HepG2 (cell line): ENCODE measurements at regions not wholly inside any gene's neighbourhood (a gene's known extent, or its start where the extent isn't known, plus 50 kb on each side); places are given as distances from the start of the nearest gene placed in this dataset.

ENCODE experiments used
- ATAC-seq: fragments of 200-7000 bp; cut with Tn5 transposase; 3 replicates; pipeline ENCODE4 v1.9.1; 2020; ENCODE audit warnings: mild to moderate bottlenecking, moderate library complexity
- BruUV-seq: library from RNA; stranded (reverse); fragments of 400-500 nt; replicated peaks from 2 replicates; lab custom pipeline; 2021; lab: Mats Ljungman, UMichigan
- CTCF ChIA-PET: fragments of 300-600 bp; formaldehyde crosslinking; extraction: SDS; loops from one replicate; lab custom pipeline; 2021; ENCODE audit warnings: low total read pairs, inconsistent platforms, low intra/inter-chr PET ratio; lab: Yijun Ruan, JAX
- POLR2A ChIA-PET: fragments of 350-600 bp; sonication (Branson Sonifier 250); formaldehyde crosslinking; loops from one replicate; lab custom pipeline; 2020; ENCODE audit warnings: antibody characterized with exemption, inconsistent platforms; lab: Yijun Ruan, JAX
- DNase-seq: peaks from one replicate; pipeline ENCODE4 v3.0.0-alpha.2; 2015; ENCODE audit warnings: low spot score
- FAIRE-seq: peaks from 3 replicates; lab custom pipeline; 2011; peaks lifted over from hg19 to GRCh38; lab: Jason Lieb, UNC
- H2AFZ ChIP-seq: one replicate; pipeline ENCODE4 v1.6.1; 2011; ENCODE audit warnings: low read length, inconsistent platforms
- H3K27ac ChIP-seq: fragments of 300-600 bp; 3 replicates; pipeline ENCODE4 v1.8.0; 2011; ENCODE audit warnings: mixed run types, mild to moderate bottlenecking, mixed read lengths, low read length, inconsistent platforms; ENCODE audit not compliant: insufficient read depth; ENCODE audit errors: extremely low read length
- H3K27me3 ChIP-seq, 2 experiments: fragments of 200-600 bp in 1 of 2; 2 replicates in 1 of 2; 3 replicates in 1 of 2; pipeline versions ENCODE4 v1.6.0 to v1.8.0; 2011; ENCODE audit warnings: low read length in 2 of 2, mild to moderate bottlenecking in 2 of 2, moderate library complexity in 2 of 2, inconsistent platforms in 1 of 2; ENCODE audit not compliant: insufficient read depth in 2 of 2, control insufficient read depth in 1 of 2
- H3K36me3 ChIP-seq, 2 experiments: fragments of 200-600 bp in 1 of 2; replicated peaks in 1 of 2; 2 replicates in 1 of 2; 3 replicates in 1 of 2; pipeline versions ENCODE4 v1.5.1 to v1.8.0; 2011; ENCODE audit warnings: low read length in 2 of 2, inconsistent platforms in 1 of 2; ENCODE audit not compliant: insufficient read depth in 2 of 2, control insufficient read depth in 1 of 2
- H3K4me1 ChIP-seq: 2 replicates; pipeline ENCODE4 v1.5.1; 2012; ENCODE audit warnings: low read length, inconsistent platforms; ENCODE audit not compliant: insufficient read depth
- H3K4me2 ChIP-seq: 2 replicates; pipeline ENCODE4 v1.6.0; 2011; ENCODE audit warnings: low read depth, low read length, inconsistent platforms
- H3K4me3 ChIP-seq, 3 experiments: fragments of 200-600 bp in 1 of 3; sonication (generic), shearing (Covaris generic) in 1 of 3; replicated peaks in 1 of 3; 2 replicates each; pipeline ENCODE4 v1.5.1; 2011 to 2016; ENCODE audit warnings: low read length in 3 of 3, inconsistent platforms in 2 of 3, low read depth in 2 of 3, mild to moderate bottlenecking in 2 of 3, control low read depth in 1 of 3, mixed read lengths in 1 of 3; ENCODE audit not compliant: insufficient read depth in 1 of 3
- H3K79me2 ChIP-seq: one replicate; pipeline ENCODE4 v1.6.1; 2011; ENCODE audit warnings: low read length, inconsistent platforms; ENCODE audit not compliant: insufficient read depth
- H3K9ac ChIP-seq: 2 replicates; pipeline ENCODE4 v1.6.0; 2011; ENCODE audit warnings: mild to moderate bottlenecking, low read depth, low read length, inconsistent platforms; ENCODE audit not compliant: insufficient read depth
- H3K9me3 ChIP-seq: 2 replicates; pipeline ENCODE4 v1.5.1; 2012; ENCODE audit warnings: mild to moderate bottlenecking, low read length
- H4K20me1 ChIP-seq: 2 replicates; pipeline ENCODE4 v1.6.0; 2011; ENCODE audit warnings: inconsistent platforms, mild to moderate bottlenecking, low read length, moderate library complexity; ENCODE audit not compliant: insufficient read depth
- PCBP1 ChIP-seq: fragments of 200-400 bp; formaldehyde crosslinking; IDR thresholded peaks from 2 replicates; pipeline ENCODE4 v1.6.1; 2017; ENCODE audit warnings: mild to moderate bottlenecking, low read depth, low read length, borderline replicate concordance
- PRDM15 ChIP-seq: sonication (generic); formaldehyde crosslinking; IDR thresholded peaks from 2 replicates; pipeline ENCODE4 v1.4.0; 2020; ENCODE audit warnings: missing genetic modification reagents
- SSRP1 ChIP-seq: IDR thresholded peaks from 2 replicates; pipeline ENCODE4 v1.6.1; 2016; ENCODE audit warnings: control low read depth
- THAP11 ChIP-seq: IDR thresholded peaks from 2 replicates; pipeline ENCODE4 v1.6.1; 2016; ENCODE audit warnings: missing biosample characterization, missing genetic modification reagents
- ZNF225 ChIP-seq: sonication (generic); formaldehyde crosslinking; IDR thresholded peaks from 2 replicates; pipeline ENCODE4 v1.4.0; 2020; ENCODE audit warnings: mild to moderate bottlenecking, missing genetic modification reagents
- ZNF446 ChIP-seq: sonication (generic); formaldehyde crosslinking; IDR thresholded peaks from 2 replicates; pipeline ENCODE4 v1.5.0; 2020; ENCODE audit warnings: mild to moderate bottlenecking, missing genetic modification reagents
- ZNF672 ChIP-seq: sonication (generic); formaldehyde crosslinking; IDR thresholded peaks from 2 replicates; pipeline ENCODE4 v1.8.1; 2022; ENCODE audit warnings: missing genetic modification reagents
- whole genome bisulfite sequencing: methylation state at CpG from one replicate; pipeline ENCODE4 v1.1.6; 2017; ENCODE audit warnings: low lambda C conversion rate; 5-methylcytosine and 5-hydroxymethylcytosine counted together
- in situ Hi-C: cut with HindIII; loops from 2 replicates; pipeline ENCODE4 v1.10.0; 2017; ENCODE audit warnings: low pct_unique_long_range_greater_than_20kb; ENCODE audit not compliant: extremely low pct_ligation_motif_present
- intact Hi-C: fragments of 100-400 bp; cut with micrococcal nuclease; formaldehyde crosslinking; loops from one replicate; pipeline ENCODE4 v1.10.0; 2022; ENCODE audit not compliant: unreplicated experiment

GRCh38 chr10:117911684-117912083 is 135.1 kb downstream of the RAB11FIP2 start:
- ChIA-PET POLR2A (no interaction called here), CTCF (no interaction called here)
- no peak overlapping the region for H3K4me2 ChIP-seq
- intact Hi-C loops: no loop called here
- H3K4me3 ChIP-seq: no peak overlapping the region
- H4K20me1 ChIP-seq: no peaks in the 10 kb centered on the region
- no peak for DNase-seq
- in situ Hi-C loops: no loop called here
- WGBS: 25% methylated on average over 2 of the region's 2 CpGs
- no peak for ATAC-seq
- H3K36me3 ChIP-seq: no peaks in the 10 kb centered on the region
- no peak overlapping the region for H3K27ac ChIP-seq
- H2AFZ ChIP-seq: no peak overlapping the region
- no peaks in the 10 kb centered on the region for H3K79me2 ChIP-seq
- BruUV-seq: no TSS peak
- TF ChIP-seq THAP11 (CRISPR knock-in tag) (no peak), ZNF446 (CRISPR knock-in tag) (no peak), SSRP1 (CRISPR knock-in tag) (no peak), PCBP1 (no peak), PRDM15 (CRISPR knock-in tag) (no peak), ZNF672 (CRISPR knock-in tag) (no peak), ZNF225 (CRISPR knock-in tag) (no peak)
- no peaks in the 10 kb centered on the region for H3K4me1 ChIP-seq
- no peak overlapping the region for H3K9ac ChIP-seq
- FAIRE-seq: no peak
- H3K27me3 ChIP-seq: no peaks in the 10 kb centered on the region; a peak in 1 of 5 replicates
- H3K9me3 ChIP-seq: no peaks in the 10 kb centered on the region
